ENCODE measurements at regions not wholly inside any gene's neighbourhood (a gene's known extent, or its start where the extent isn't known, plus 50 kb on each side); places are given as distances from the start of the nearest gene placed in this dataset.
"Not testable (repeated sequence)": the region's sequence is repeated elsewhere in the genome, so short reads cannot be mapped to it uniquely, and the experiment has no call there.

- intact Hi-C loops (cut with DNase I) = no loop called here
- DNase-seq (ENCODE audit: low spot score) = no peak
Measured at GRCh38 chr4:151459375-151459774, 50.4 kb downstream of the FHIP1A start.

- DNase-seq (ENCODE audit: low spot score) = no peak
- intact Hi-C loops (cut with DNase I) = no loop called here
Measured at GRCh38 chr4:151460434-151460833, 51.5 kb downstream of the FHIP1A start.

GRCh38 chr4:151462554-151462953 lies 53.6 kb downstream of the FHIP1A start:
- no peak for DNase-seq (ENCODE audit: low spot score)
- intact Hi-C loops (cut with DNase I) = loop anchor here in 1 of 2 donors (1.0 kb wide), 1 partner anchor 29 kb away; no protein-coding TSS in a partner anchor

DNA sequence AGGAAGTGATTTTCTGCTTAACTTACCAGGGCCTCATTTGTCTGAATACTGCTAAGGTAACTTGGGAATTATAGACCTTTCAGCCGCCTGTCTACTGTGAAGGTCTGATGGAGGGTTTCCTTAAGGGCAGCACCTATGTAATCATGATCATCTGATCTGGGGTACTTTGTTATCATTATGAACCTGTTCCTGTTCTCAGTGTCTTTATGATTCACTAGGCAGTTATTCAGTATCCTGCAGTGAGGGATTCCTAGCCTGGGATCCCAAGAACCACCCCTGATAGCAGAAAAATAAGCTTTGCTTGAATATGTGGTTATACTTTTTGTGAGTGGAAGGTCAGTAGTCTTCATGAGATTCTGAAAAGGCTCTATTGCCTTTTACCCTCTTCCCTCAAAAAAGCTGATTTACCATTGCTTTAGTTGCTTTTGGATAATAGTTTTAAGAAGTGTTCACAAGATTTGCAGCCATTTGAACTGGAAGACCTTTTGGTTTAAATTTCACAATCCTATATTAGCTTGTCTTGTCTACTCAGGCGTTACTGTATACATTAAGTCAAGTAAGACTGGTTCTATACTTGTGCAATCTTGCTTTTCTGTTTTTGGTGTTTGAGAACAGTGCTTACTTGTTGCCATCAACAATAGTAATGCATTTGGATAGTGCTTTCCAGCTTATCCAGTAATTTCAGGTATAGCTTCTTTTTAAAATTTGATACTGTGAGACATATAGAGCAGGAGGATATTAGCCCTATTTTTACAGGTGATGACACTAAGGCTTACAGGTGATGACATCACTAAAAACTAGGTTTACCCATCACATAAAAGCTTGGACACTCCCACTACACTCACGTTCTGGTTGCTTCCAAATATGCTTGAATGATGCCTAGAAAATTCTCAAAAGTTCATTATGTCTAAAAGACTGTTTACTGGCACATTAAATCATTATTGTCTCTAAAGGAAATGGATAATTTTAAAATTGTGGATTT lies 60.0 kb downstream of the FHIP1A start:
- DNase-seq (ENCODE audit: low spot score) = no peak
- intact Hi-C loops (cut with DNase I) = no loop called here

DNA sequence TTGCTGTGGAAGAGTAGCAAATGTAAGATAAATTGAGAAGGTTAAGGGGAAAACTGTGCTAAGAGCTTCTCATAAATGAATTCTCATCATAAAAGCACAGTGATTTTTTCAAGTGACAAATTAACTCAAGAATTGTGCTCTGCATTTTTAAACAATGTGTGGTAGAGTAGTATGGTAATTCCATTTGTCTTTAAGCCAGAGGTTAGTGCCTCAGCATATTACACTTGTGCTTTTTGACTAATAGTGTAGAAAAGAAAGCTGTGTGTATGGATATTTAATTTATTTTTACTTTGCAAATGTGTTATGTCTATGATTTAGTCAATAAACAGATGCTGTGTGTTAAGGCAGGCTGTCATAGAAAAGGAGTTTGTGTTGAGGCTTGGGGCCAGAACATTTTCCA lies 61.0 kb downstream of the FHIP1A start:
- intact Hi-C loops (cut with DNase I) = no loop called here
- no peak for DNase-seq (ENCODE audit: low spot score)

- intact Hi-C loops (cut with DNase I) = no loop called here
- DNase-seq (ENCODE audit: low spot score) = no peak
Measured at GRCh38 chr4:151471728-151472127, 62.8 kb downstream of the FHIP1A start.

DNA sequence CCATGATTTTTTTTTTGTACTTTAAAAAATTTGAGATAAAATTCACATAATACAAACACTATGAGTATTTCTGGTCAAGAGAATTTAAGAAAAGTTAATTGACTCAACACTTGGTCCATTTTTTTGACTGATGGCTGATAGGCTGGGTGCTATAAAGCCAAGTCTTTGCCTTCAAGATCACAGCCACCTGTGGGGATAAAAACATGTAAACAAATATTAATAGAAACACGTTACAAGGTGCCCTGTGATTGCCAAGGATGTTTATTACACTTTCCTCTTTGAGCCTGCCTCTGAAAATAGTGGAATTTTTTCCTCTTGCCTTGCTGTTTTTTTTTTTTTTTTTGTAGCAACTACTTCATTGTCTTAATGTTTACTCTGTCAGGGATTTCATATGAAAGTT lies 63.3 kb downstream of the FHIP1A start:
- no peak for DNase-seq (ENCODE audit: low spot score)
- intact Hi-C loops (cut with DNase I) = no loop called here

DNA sequence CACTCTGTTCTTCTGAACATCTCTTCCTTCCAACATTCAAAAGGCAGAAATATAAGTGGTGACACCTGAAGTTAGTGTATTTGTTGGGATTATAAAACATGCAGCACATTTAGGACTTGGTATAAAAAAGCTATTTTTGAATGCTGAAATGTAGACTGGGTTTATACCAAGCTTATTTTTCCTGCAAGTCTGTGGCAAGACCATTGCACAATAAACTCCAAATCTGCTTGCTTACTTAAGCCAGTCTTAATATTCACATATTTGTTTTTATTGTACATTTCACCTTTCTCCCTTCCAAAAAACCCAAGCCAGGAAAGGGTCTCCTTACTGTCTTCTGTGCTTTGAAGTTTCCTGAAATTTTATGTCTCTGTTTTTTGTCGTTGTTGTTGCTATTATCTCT lies 63.7 kb downstream of the FHIP1A start:
- DNase-seq (ENCODE audit: low spot score) = no peak
- intact Hi-C loops (cut with DNase I) = no loop called here

DNA sequence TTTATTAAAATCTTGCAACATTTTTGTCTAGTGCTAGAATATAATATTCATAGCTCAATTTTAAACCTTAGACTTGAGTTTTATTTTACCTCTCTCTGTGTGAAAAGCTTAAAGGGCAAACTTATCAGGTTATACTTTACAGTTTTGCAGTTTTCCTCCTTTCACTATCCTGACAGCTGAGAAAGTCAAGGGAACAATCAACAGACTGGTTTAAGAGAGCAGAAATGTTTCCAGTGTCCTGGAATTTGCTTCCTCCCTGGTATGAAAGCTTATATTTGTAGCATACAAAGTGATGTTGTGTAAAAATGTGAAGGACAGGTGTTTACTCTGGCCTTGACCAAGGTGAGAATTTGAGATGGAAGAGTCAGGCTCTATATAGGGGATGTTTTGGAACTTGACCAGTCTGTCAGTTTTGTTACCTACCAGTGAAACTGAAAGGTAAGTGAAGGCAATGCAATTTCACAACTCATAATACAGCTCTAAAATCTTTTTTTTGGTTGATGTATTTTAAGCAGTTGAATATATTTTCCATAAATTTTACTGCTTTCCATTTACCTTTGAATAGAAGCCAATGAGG lies 64.6 kb downstream of the FHIP1A start:
- intact Hi-C loops (cut with DNase I) = no loop called here
- no peak for DNase-seq (ENCODE audit: low spot score)

DNA sequence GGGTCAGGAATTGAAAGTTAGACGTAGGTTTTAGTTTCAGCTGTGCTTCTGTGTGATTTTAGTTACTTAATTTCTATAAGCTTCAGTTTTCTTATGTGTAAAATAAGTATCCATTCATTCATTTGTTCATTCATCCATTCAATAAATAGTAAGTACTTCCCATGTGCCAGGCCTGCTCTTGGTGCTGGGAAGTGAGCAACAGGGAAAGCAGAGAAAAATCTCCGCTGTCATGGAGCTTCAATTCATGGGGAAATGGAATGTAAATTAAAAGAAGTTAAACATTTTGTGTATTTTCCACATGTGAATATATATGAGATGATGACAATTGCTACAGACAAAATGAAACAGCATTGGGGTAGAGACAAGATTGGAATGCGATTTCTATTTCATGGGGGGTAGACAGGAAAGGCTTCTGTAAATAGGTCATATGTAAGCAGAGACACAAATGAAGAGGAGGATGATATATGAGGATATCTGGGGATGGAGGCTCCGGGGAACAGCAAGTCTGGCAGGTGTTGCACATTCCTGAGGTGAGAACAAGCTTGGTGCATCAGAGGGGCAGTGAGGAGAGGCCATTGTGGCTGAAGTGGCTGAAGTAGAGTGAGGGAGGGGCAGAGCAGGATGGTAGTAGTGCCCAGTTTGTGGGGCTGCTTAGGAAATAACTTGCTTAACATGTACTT lies 66.2 kb downstream of the FHIP1A start:
- DNase-seq (ENCODE audit: low spot score) = no peak
- intact Hi-C loops (cut with DNase I) = no loop called here

DNA sequence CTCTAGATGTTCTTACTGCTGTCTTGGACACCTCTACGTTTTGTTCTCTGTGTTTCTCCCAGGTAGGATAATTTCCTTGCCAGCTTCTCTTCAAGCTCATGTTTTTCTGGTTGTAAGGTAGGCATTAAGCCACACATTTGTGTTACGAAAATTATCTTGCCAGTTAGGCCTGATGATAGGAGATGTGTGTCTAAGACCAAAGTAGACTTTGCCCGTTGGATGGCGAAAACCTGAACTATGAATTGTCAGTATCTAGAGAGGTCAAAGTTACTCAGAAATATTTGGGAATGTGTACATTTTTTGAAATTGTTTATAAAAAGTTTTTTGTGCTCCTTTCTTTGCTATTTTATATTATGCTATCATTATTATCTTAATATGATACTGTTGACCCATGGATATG lies 72.8 kb downstream of the FHIP1A start:
- DNase-seq (ENCODE audit: low spot score) = no peak
- intact Hi-C loops (cut with DNase I) = no loop called here

DNA sequence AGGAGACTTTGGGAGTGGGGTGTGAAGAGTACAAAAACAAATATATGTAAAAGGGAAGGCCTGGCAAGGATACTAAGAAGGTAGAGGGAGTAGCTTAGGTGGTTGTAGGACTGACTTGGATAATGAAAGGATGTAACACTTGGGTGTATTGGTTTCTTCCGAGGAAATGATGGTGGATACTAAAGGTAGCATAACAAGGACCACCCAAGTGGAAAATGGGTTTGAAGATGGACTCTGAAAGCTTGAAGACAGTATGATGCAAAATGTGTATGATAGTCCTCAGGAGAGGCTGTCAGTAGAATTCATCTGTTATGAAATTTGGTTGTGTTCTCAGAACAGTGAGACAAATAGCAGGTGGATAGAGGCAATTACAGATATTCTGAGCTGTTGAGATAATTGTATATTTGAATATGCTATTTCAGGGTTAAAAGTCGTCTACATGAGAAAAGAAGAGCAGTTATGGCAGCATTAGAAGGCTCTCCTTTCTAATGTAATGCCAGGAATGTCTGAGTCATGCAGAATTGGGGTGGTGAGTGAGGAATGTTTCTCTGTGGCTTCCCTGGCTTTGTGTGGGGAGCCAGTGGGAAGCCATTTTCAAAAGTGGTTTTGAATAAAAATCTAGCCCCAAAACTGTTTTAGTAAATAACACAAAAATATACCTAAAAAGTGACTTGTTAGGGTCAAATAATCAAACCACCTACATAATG lies 75.6 kb downstream of the FHIP1A start:
- intact Hi-C loops (cut with DNase I) = no loop called here
- DNase-seq (ENCODE audit: low spot score) = no peak

DNA sequence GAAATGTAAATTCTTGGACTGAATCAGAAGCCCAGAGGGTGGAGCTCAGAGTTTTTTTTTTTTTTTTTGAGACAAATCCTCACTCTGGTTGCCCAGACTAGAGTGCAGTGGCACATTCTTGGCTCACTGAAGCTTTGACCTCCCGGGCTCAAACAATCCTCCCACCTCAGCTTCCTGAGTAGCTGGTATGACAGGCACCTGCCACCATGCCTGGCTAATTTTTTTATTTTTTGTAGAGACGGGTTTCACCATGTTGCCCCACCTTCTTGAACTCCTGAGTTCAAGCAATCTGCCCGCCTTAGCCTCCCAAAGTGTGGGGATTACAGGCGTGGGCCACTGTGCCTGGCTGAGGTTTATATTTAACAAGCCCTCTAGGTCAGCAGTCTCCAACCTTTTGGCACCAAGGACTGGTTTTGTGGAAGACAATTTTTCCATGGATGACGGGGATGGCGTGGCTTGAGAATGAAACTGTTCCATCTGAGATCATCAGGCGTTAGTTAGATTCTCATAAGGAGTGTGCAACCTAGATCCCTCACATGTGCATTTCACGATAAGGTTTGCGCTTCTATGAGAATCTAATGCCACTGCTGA lies 76.7 kb downstream of the FHIP1A start:
- DNase-seq (ENCODE audit: low spot score) = no peak
- intact Hi-C loops (cut with DNase I) = no loop called here

DNA sequence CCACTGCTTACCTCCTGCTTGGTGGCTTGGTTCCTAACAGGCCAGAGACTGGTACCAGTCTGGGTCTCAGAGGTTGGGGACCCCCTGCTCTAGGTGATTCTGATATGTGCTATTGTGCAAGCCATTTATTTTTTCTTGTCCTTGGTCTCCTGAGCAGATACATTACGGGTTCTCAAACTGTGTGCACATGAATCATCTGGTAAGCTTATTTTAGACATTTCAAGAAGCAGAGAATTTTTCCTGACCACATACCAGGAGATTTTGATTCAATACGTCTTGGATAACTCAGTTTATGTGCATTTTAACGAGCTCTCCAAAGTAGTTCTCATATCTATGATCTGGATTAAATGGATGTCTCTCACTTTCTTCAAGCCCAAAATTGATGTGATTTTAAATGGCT lies 77.2 kb downstream of the FHIP1A start:
- no peak for DNase-seq (ENCODE audit: low spot score)
- intact Hi-C loops (cut with DNase I) = no loop called here

DNA sequence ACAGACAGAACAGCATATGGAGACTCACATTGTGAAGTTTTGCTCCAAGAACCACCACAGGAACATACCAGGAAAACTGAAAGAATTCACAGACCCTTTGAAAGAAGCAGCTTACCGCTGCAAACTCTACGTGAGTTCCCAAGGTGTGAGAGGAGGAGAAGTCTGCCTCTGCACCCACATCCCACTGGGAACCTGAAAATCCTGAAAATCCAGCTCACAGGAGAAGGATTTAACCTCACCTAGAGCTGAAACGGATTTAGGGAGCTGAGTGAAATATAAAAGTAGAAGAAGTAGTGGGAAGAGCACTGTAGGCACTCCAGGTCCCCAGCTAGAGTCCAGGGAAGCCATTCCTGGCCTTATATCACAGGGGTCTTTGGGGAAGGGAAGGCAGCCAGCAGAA lies 80.0 kb downstream of the FHIP1A start:
- DNase-seq (ENCODE audit: low spot score) = no peak
- intact Hi-C loops (cut with DNase I) = no loop called here

DNA sequence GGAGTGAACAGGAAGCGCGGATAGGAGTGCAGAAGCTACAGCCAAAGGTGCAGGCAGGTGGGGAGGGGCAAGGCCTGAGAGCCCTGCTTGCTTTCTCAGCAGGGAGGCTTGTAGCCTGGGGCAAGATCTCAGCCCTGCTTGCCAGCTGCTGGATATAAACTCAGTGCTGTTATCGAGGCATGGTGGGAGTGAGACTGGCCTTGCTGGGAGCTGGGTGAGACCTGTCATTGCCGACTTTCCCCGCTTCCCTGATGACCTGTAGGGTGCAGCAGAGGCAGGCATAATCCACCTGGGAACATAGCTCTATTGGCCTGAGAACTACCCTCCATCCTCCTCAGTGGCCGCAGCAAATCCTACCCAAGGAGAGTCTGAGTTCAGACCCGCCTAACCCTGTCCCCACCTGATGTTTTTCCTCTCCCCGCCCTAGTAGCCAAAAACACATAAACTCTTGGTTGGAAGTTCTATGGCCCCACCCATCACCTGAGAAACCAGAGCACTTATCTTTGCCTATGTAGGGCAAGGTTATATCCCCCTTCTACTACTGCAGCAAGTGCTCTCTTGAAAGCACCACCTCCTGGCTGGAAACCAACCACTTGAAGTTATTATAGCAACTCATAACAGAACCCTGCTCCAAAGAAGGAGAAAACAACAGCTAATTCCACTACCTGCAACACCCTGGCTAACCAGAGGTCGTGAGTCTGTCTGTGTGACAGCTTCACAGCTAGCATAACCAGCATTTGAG lies 80.7 kb downstream of the FHIP1A start:
- intact Hi-C loops (cut with DNase I) = no loop called here

GRCh38 chr4:151495612-151496011 lies 86.6 kb downstream of the FHIP1A start:
- DNase-seq (ENCODE audit: low spot score); intact Hi-C loops (cut with DNase I): not testable (repeated sequence)

More for the DNA sequence above, 80.7 kb downstream of the FHIP1A start:
- no peak for DNase-seq (ENCODE audit: low spot score)

DNA sequence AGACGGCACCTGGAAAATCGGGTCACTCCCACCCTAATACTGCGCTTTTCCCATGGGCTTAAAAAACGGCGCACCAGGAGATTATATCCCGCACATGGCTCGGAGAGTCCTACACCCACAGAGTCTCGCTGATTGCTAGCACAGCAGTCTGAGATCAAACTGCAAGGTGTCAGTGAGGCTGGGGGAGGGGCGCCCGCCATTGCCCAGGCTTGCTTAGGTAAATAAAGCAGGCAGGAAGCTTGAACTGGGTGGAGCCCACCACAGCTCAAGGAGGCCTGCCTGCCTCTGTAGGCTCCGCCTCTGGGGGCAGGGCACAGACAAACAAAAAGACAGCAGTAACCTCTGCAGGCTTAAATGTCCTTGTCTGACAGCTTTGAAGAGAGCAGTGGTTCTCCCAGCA lies 102.6 kb downstream of the FHIP1A start:
- intact Hi-C loops (cut with DNase I); DNase-seq (ENCODE audit: low spot score): not testable (repeated sequence)

- intact Hi-C loops (cut with DNase I) = no loop called here
Measured at GRCh38 chr4:151517896-151518295, 108.9 kb downstream of the FHIP1A start.

More at GRCh38 chr4:151517896-151518295, 108.9 kb downstream of the FHIP1A start:
- DNase-seq (ENCODE audit: low spot score) = no peak
